ENCODE measurements at regions not wholly inside any gene's neighbourhood (a gene's known extent, or its start where the extent isn't known, plus 50 kb on each side); places are given as distances from the start of the nearest gene placed in this dataset.
"Not testable (repeated sequence)": the region's sequence is repeated elsewhere in the genome, so short reads cannot be mapped to it uniquely, and the experiment has no call there.

DNA sequence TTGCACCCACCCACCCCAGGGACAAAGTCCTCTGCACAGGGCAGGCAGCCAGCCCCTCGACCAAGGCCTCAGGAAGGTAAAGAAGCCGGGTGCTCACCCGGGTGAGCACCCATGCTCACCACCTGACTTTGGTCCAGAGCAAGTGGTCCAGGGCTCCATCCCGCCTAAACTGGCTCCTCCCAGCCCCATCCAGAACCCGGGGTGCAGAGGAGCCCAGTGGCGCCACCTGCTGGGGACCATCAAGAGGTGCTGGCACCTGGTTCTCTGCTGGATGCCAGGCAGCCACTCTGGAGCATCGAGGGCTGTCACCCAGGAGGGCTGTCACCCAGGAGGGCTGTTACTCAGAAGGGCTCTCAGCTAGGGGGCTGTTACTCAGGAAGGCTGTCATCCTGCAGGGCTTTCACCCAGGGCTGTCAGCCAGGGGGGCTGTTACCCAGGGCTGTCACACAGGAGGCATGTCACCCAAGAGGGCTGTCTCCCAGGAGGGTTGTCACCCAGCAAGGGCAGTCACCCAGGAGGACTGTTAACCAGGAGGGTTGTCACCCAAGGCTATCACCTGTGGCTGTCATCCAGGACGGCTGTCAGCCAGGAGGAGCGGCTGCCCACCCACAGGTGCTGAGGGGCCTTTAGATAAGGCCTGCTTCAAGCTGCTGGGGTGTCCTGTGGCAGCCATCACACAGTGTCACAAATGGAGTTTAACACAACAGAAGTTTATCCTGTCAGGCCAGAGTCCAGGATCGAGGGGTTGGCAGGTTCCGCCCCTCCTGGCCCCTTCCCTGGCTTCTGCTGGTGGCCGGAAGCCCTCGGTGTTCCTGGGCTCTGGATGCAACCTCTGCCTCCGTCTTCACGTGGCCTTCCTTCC is 98.5 kb downstream of the TNFRSF13B start:
- no peak overlapping the region for H3K27ac ChIP-seq
- no peaks in the 10 kb centered on the region for H3K27me3 ChIP-seq
- H3K4me1 ChIP-seq = no peaks in the 10 kb centered on the region
- DNase-seq (peak in 1 of 2 donors; percentile 56), ATAC-seq (ENCODE audit: low FRiP score in 2 of 2) (peak in 1 of 2 donors; percentile 50)
- no peak overlapping the region for H3K4me3 ChIP-seq
- H3K9me3 ChIP-seq = peaks cover 0 to 5% (median 0%) of the 10 kb centered on the region in 4 donors
- TF ChIP-seq CTCF (IDR thresholded peaks at IDR 0.05) = peak in 5 of 6 experiments; percentile 34 to 65 (median 50)
- no peak for TF ChIP-seq POLR2A (IDR thresholded peaks at IDR 0.05)
- no peak for TF ChIP-seq EP300 (IDR thresholded peaks at IDR 0.05)
- no peak for TF ChIP-seq POLR2AphosphoS5 (IDR thresholded peaks at IDR 0.05)
- H3K36me3 ChIP-seq = no peaks in the 10 kb centered on the region
- WGBS, 2 donors = 47 to 70% methylated on average over 2 to 14 of the region's 15 CpGs

- Histone ChIP-seq H3K4me1 (no peaks in the 10 kb centered on the region), H3K9me3 (peaks cover 0 to 5% (median 0%) of the 10 kb centered on the region in 4 donors), H3K27ac (no peak overlapping the region), H3K27me3 (no peaks in the 10 kb centered on the region), H3K4me3 (no peak overlapping the region), H3K36me3 (no peaks in the 10 kb centered on the region)
- ATAC-seq (ENCODE audit: low FRiP score in 2 of 2) (no peak), DNase-seq (no peak)
- TF ChIP-seq CTCF (IDR thresholded peaks at IDR 0.05) = no peak
- TF ChIP-seq POLR2A (IDR thresholded peaks at IDR 0.05) = no peak
- no peak for TF ChIP-seq EP300 (IDR thresholded peaks at IDR 0.05)
- 62 to 77% methylated on average over 6 to 13 of the region's 16 CpGs for WGBS, 2 donors
Observed at GRCh38 chr17:16872351-16873173, 99.4 kb downstream of the TNFRSF13B start.

- DNase-seq; H3K27me3 ChIP-seq; H3K4me3 ChIP-seq; H3K9me3 ChIP-seq; H3K27ac ChIP-seq; H3K4me1 ChIP-seq; H3K36me3 ChIP-seq; ATAC-seq (ENCODE audit: low FRiP score in 2 of 2): not testable (repeated sequence)
- WGBS, 2 donors = 84 to 92% methylated on average over 8 to 17 of the region's 17 CpGs
Observed at GRCh38 chr17:16871446-16872190, 100.3 kb downstream of the TNFRSF13B start.

GRCh38 chr17:16870253-16871245 is 101.4 kb downstream of the TNFRSF13B start:
- TF ChIP-seq EP300 (IDR thresholded peaks at IDR 0.05) (no peak), CTCF (IDR thresholded peaks at IDR 0.05) (no peak), POLR2A (IDR thresholded peaks at IDR 0.05) (no peak), POLR2AphosphoS5 (IDR thresholded peaks at IDR 0.05) (no peak)
- H3K4me3 ChIP-seq = no peak overlapping the region
- no peaks in the 10 kb centered on the region for H3K36me3 ChIP-seq
- H3K27me3 ChIP-seq = no peaks in the 10 kb centered on the region
- H3K27ac ChIP-seq = no peak overlapping the region
- 84 to 89% methylated on average over 21 to 22 of the region's 26 CpGs for WGBS, 2 donors
- no peaks in the 10 kb centered on the region for H3K9me3 ChIP-seq
- DNase-seq = no peak
- H3K4me1 ChIP-seq = peaks cover 0 to 13% (median 7%) of the 10 kb centered on the region in 4 donors
- ATAC-seq (ENCODE audit: low FRiP score in 2 of 2) = no peak

DNA sequence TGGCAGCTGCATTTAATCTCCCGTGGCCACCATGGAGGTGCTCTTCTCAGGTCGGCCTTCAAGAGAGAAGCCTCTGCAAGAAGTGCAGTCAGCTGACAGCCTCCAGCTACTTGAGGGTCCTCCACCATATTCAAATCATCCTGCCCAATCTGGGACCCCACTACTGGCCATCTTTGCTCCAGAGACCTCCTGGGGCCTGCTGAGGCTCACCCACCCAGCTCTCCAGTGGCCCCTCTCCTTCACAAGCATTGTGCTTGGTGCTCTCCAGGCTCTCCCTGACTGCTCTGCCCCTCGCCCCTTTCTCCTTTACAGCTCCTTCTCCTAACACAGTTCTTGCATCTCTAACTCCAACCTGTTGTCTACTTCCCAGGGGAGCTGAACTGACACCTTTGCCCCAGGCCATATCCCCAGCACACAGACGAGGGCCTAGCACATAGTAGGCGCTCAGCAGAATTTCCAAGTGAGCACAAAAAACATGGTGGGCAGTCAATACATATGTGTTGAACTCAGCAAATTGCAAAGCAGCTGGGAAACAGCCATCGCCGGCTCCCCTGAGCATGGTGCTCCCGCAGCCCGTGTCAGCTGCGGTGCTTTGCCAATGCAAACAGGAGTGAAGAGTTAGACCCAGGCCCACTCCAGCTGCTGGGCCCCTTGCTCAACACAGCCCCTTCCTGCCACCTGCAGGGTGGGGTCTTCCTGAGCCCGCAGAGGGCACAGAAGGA is 102.2 kb downstream of the TNFRSF13B start:
- H3K36me3 ChIP-seq; DNase-seq; H3K27ac ChIP-seq; H3K4me3 ChIP-seq; H3K27me3 ChIP-seq; H3K9me3 ChIP-seq; ATAC-seq (ENCODE audit: low FRiP score in 2 of 2): not testable (repeated sequence)
- H3K4me1 ChIP-seq = peaks cover 0 to 13% (median 7%) of the 10 kb centered on the region in 4 donors
- 87 to 96% methylated on average over 4 to 10 of the region's 11 CpGs for WGBS, 2 donors

DNA sequence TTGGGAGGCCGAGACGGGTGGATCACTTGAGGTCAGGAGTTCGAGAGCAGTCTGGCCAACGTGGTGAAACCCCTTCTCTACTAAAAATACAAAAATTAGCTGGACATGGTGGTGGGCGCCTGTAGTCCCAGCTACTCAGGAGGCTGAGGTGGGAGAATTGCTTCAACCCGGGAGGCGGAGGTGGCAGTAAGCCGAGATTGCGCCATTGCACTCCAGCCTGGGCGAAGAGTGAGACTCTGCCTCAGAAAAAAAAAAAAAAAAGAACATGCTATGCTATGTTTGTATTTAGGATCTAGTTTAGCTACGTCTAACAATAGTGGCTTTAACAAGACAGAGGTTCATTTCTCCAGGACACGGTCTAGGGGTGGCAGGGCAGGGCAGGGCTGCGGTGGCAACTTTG is 103.3 kb downstream of the TNFRSF13B start:
- 89 to 97% methylated on average over 13 of the region's 13 CpGs for WGBS, 2 donors
- DNase-seq = not testable (repeated sequence)

DNA sequence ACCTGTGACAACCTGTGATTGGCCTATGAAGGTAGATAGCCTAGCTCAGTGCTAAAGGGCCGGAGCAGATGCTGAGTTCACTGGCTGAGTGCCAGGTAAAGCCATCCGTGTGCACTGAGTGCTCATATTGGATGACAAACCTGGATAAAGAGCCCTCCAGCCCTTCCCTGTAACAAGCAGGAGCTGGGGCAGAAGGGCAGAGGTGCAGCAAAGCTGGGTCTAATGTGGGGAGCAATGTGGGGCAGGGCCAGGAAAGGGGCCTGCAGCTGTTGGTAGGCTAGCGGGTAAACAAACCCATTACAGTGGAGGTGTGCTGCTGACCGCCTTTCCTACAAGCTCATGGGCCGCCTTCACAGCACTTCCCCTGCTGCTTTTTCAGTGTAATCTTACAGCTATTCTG is 104.4 kb downstream of the TNFRSF13B start:
- not testable (repeated sequence) for H3K27ac ChIP-seq; H3K9me3 ChIP-seq; H3K4me3 ChIP-seq; ATAC-seq (ENCODE audit: low FRiP score in 2 of 2); H3K36me3 ChIP-seq; DNase-seq; H3K27me3 ChIP-seq
- peaks cover 0 to 13% (median 7%) of the 10 kb centered on the region in 4 donors for H3K4me1 ChIP-seq
- 90 to 100% methylated on average over 3 to 4 of the region's 5 CpGs for WGBS, 2 donors

More for the DNA sequence above, 103.3 kb downstream of the TNFRSF13B start:
- H3K9me3 ChIP-seq; H3K4me3 ChIP-seq; H3K36me3 ChIP-seq; H3K27me3 ChIP-seq; ATAC-seq (ENCODE audit: low FRiP score in 2 of 2); H3K27ac ChIP-seq: not testable (repeated sequence)
- peaks cover 0 to 13% (median 7%) of the 10 kb centered on the region in 4 donors for H3K4me1 ChIP-seq

Measured in upper lobe of left lung (tissue), 6 donors.